Activated naive CD4-positive, alpha-beta T cell treated with anti-CD3 and anti-CD28 coated beads, Interleukin-2, amount 10 ng/mL, durations not matched to agents 7 days and 5 days (primary cell): ENCODE measurements at regions not wholly inside any gene's neighbourhood (a gene's known extent, or its start where the extent isn't known, plus 50 kb on each side); places are given as distances from the start of the nearest gene placed in this dataset.

Source experiments
- CTCF ChIA-PET: fragments of 350-600 bp; sonication (Branson Sonifier 250); formaldehyde crosslinking; loops from one replicate; lab custom pipeline; 2021; ENCODE audit warnings: antibody characterized with exemption; lab: Charles Lee
- DNase-seq: peaks from one replicate; pipeline ENCODE4 v3.0.0-alpha.2; 2020
- H3K27ac Mint-ChIP-seq: one replicate; pipeline ENCODE4 v1.8.0; 2021; ENCODE audit warnings: mild to moderate bottlenecking, moderate library complexity, mixed read lengths
- H3K27me3 Mint-ChIP-seq: one replicate; pipeline ENCODE4 v1.8.0; 2021; ENCODE audit warnings: mild to moderate bottlenecking, mixed read lengths
- H3K36me3 Mint-ChIP-seq: one replicate; pipeline ENCODE4 v1.8.0; 2021; ENCODE audit warnings: mixed read lengths
- H3K4me1 Mint-ChIP-seq: one replicate; pipeline ENCODE4 v1.8.0; 2021; ENCODE audit warnings: mixed read lengths
- H3K4me3 Mint-ChIP-seq: one replicate; pipeline ENCODE4 v1.8.0; 2021; ENCODE audit warnings: mild to moderate bottlenecking, moderate library complexity, mixed read lengths
- H3K9me3 Mint-ChIP-seq: one replicate; pipeline ENCODE4 v1.8.0; 2021; ENCODE audit warnings: mixed read lengths

DNA sequence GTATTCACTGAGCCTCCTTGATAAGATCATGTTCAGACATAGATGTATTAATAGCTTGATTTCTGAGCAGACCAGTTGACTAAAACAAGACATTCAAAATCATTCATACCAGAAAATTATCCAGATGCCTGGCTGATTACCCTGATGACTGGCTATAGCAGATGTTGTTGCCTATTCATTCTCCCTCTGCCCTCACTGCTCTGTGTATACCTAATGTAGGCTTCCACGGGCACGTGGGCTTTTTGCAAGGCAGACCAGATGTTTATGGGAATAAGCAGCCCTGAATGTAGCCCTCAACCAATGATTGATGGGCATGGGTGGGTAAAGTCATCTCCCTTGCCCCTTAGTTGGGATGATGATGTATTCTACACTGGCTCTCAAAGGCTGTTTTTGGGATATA, 289.1 kb downstream of the MBD2 start:
- Mint-ChIP-seq H3K4me1 (peaks cover 2% of the 10 kb centered on the region), H3K9me3 (no peaks in the 10 kb centered on the region), H3K36me3 (no peaks in the 10 kb centered on the region), H3K27me3 (no peaks in the 10 kb centered on the region), H3K27ac (no peak overlapping the region), H3K4me3 (no peak overlapping the region)
- DNase-seq = no peak
- CTCF ChIA-PET = no interaction called here

DNA sequence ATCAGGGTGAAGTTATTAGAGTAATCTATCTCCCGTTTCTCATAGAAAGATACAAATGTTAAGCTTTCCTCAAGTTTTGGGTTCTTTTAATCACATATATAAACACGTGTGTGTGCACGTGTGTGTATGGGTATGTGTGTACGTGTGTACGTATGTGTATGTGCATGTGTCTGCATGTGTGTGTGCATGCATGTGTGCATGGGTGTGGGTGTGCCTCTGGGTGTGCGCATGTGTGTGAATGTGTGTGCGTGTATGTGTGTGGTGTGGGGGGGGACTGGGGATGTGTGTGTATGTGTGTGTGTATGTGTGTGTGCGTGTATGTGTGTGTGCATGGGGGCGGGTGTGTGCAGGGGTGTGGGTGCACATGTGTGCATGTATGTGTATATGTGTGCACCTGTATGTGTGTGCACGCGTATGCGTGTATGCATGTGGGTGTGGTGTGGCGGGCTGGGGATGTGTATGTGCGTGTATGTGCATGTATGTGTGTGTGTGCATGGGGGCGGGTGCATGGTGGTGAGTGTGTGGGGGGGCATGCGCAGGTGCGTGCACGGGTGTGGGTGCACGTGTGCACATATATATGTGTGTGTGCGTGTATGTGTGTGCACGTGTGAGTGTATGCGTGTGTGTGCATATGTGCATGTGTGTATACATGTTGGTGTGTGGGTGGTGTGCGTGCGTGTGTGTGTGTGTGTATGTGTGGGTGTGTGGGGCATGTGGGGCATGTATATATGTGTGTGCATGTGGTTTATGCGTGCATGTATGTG, 304.0 kb downstream of the MBD2 start:
- H3K36me3 Mint-ChIP-seq = no peaks in the 10 kb centered on the region
- CTCF ChIA-PET = no interaction called here
- no peaks in the 10 kb centered on the region for H3K27me3 Mint-ChIP-seq
- no peak overlapping the region for H3K4me3 Mint-ChIP-seq
- H3K9me3 Mint-ChIP-seq = peaks cover 14% of the 10 kb centered on the region
- DNase-seq = no peak
- no peaks in the 10 kb centered on the region for H3K4me1 Mint-ChIP-seq
- H3K27ac Mint-ChIP-seq = no peak overlapping the region

DNA sequence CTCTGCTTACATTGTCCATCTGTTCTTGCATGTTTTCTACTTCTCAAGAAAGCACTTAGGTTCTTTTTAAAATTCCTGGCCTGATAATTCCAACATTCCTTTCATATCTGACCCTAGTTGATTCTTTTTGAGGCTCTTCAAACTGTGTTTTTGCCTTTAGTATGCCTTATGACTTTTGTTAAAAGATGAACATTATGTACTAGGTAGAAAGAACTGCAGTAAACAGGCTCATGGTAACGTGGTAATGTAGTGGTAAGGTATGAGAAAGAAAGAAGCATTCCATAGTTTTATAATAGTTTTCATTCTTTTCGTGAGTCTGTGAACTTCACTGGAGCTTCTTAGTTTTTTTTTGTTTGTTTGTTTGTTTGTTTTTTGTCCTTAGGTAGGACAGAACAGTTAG, 306.4 kb downstream of the MBD2 start:
- Mint-ChIP-seq H3K36me3 (no peaks in the 10 kb centered on the region), H3K27ac (no peak overlapping the region), H3K27me3 (no peaks in the 10 kb centered on the region), H3K4me1 (no peaks in the 10 kb centered on the region), H3K9me3 (peaks cover 14% of the 10 kb centered on the region), H3K4me3 (no peak overlapping the region)
- CTCF ChIA-PET = no interaction called here
- no peak for DNase-seq

DNA sequence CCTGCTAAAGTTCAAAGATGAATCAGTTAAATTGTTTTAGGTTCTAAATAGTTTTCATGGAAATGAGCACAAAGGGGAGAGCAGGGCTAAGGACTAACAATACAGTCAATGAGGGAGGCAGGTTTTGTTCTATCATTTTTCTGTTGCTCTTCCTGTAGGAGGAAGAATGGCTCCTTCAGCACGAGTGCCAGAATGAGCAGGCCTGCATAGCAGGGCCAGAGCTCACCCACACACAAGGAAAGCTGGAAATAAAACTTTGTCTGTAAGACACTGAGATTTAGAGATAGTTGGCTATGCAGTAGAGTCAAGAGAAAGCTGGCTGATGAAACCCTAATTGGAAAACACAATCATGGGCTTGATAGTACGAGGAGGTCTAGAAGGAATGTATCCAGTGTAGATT, 313.3 kb downstream of the MBD2 start:
- Mint-ChIP-seq H3K36me3 (no peaks in the 10 kb centered on the region), H3K27me3 (no peaks in the 10 kb centered on the region), H3K9me3 (no peaks in the 10 kb centered on the region), H3K27ac (no peak overlapping the region), H3K4me3 (no peak overlapping the region), H3K4me1 (no peaks in the 10 kb centered on the region)
- CTCF ChIA-PET = interaction anchor here (0.6 to 3.6 kb wide), 4 partner anchors 30 to 208 kb away, joined by 3 to 50 read pairs (median 4); no protein-coding TSS in a partner anchor
- DNase-seq = no peak

DNA sequence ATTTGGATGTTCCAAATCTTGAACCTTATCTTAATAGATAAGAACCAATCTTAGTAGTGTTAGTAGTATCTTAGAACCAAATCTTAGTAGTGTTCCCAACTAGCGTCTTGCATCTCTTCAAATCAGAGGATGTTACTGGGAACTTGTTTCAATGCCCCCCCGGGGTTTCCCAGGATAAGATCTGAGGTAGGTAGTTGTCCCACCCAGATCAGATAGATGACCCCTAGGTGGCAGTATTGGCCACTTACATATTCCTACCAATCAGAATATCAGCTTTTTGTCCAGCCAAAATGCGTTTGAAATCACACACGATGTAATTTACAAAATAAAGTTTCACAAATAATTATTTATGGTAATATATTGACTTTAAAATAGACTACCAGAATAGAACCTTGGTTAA, 314.8 kb downstream of the MBD2 start:
- Mint-ChIP-seq H3K4me1 (no peaks in the 10 kb centered on the region), H3K9me3 (no peaks in the 10 kb centered on the region), H3K27me3 (no peaks in the 10 kb centered on the region), H3K4me3 (no peak overlapping the region), H3K27ac (no peak overlapping the region), H3K36me3 (no peaks in the 10 kb centered on the region)
- DNase-seq = peak; percentile 26
- CTCF ChIA-PET = interaction anchor here (0.6 to 3.6 kb wide), 3 partner anchors 208 to 218 kb away, joined by 3 to 50 read pairs (median 3); no protein-coding TSS in a partner anchor

DNA sequence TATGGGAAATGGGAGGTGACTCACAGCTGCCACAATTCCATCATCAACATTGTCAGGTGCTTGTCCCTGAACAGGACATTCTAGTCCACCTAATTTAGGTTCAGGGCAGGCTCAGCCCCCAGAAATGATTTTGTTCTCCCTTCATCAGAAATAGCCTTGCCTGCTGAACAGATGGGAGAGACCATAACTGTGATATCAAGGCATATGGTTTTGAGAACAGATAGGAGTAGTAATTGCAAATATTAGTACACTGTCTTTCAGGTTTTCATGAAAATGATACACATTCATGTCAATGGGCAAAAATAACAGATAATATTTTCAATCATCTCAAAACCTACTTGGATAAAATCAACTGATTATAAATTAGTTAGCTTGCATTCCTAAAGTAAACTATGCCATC, 316.5 kb downstream of the MBD2 start:
- CTCF ChIA-PET = interaction anchor here (0.9 to 3.6 kb wide), 4 partner anchors 22 to 450 kb away, joined by 3 to 50 read pairs (median 4); partner anchors contain the start of genes C18orf54 and STARD6
- Mint-ChIP-seq H3K27me3 (no peaks in the 10 kb centered on the region), H3K4me3 (no peak overlapping the region)

DNA sequence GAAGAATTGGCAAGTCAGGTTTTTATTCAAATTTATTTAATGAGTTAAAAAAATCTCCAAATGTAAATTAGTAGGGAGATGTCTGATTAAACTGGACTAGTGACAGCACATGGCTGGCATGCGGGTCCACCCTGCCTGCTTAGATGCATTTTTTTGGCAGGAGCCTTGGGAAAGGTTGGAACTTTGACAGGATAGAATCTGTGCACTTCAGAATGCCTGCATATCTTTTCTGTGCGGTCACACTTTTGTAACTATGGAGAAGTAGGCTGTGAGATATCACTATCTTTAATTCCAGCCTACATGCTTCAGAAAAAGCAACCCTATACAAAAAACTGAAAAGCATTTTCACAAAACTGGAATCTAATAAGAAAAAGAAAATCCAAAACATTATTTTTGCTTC, 317.8 kb downstream of the MBD2 start:
- no peaks in the 10 kb centered on the region for H3K9me3 Mint-ChIP-seq
- no peak overlapping the region for H3K27ac Mint-ChIP-seq
- H3K4me1 Mint-ChIP-seq = no peaks in the 10 kb centered on the region
- H3K27me3 Mint-ChIP-seq = no peaks in the 10 kb centered on the region
- H3K4me3 Mint-ChIP-seq = no peak overlapping the region
- CTCF ChIA-PET = no interaction called here
- H3K36me3 Mint-ChIP-seq = no peaks in the 10 kb centered on the region
- no peak for DNase-seq

More for the DNA sequence above, 316.5 kb downstream of the MBD2 start:
- H3K36me3 Mint-ChIP-seq = no peaks in the 10 kb centered on the region
- no peak overlapping the region for H3K27ac Mint-ChIP-seq
- DNase-seq = no peak
- H3K4me1 Mint-ChIP-seq = no peaks in the 10 kb centered on the region
- no peaks in the 10 kb centered on the region for H3K9me3 Mint-ChIP-seq

DNA sequence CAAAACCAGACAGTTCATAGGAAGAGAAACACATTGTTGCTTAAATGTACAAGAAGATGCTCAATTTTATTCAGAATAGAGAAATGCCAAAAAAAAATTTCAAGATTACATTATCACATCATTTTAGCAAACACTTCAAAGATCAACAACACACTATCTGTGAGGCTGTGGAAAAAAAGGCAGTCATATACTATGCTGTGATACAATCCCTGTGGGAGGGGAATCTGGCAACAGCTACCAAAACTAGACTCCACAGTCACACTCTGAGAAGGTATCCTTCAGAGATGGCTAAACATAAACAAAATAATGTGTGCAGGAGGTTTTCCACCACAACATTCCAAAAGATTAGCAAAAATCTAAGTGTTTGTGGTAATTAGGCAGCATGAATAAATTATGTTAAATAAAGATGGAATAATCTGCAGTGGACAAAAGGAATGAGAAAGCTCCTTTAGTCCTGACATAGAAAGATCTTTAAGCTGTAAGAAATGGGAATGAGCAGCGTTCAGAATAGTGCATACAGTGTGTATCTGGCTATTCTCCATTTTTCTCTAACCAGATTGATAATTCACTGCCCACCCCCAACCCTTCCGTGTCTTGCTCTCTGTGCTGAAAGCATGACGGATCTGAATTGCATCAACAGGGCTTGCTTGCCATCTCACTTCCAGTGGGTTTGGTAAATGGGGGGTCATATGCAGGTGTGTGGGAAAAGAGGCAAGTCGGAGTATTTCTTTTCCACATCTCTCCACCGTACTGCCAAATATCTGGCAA, 329.6 kb downstream of the MBD2 start:
- Mint-ChIP-seq H3K36me3 (no peaks in the 10 kb centered on the region), H3K4me1 (no peaks in the 10 kb centered on the region), H3K9me3 (no peaks in the 10 kb centered on the region), H3K27ac (no peak overlapping the region), H3K27me3 (no peaks in the 10 kb centered on the region), H3K4me3 (no peak overlapping the region)
- DNase-seq = no peak
- CTCF ChIA-PET = no interaction called here

DNA sequence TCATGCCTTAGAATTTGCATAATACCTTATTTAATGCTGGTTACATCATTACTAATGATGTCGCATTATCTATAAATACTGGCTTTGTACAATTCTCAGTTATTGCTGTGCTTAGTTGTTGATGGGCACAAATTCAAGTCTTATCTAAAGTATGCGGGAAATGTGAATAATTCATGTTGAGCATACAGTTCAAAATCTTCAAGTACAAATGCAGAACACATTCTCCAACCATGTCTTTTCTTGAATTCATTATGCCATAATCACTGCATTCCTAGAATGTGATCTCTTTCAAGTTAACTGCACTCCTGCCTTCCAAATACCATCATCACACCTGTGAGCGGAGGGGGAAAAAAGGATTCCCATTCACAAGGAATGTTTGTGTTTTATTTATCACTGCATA, 337.0 kb downstream of the MBD2 start:
- Mint-ChIP-seq H3K27me3 (no peaks in the 10 kb centered on the region), H3K4me3 (no peak overlapping the region), H3K9me3 (no peaks in the 10 kb centered on the region), H3K4me1 (no peaks in the 10 kb centered on the region), H3K27ac (no peak overlapping the region), H3K36me3 (no peaks in the 10 kb centered on the region)
- CTCF ChIA-PET = no interaction called here
- no peak for DNase-seq

DNA sequence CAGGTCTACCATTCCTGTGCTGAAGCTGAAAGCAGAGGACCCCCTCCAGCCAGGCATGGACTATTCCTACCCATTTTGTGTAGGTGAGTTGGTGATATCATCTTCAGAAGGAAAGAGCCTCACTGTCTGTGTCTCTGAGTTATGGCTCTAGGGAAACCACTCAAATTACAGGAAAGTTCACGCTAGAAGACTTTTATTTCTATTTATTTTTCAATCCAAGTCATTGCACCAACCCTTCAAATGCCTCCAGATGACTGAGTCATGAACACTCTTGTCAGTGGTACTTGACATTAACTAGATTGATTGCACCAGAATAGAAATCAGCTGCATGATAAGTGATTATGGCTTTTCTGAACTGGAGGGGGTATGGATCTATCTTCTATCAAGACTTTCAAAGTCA, 338.4 kb downstream of the MBD2 start:
- CTCF ChIA-PET = no interaction called here
- H3K27me3 Mint-ChIP-seq = no peaks in the 10 kb centered on the region
- H3K27ac Mint-ChIP-seq = no peak overlapping the region
- H3K4me1 Mint-ChIP-seq = no peaks in the 10 kb centered on the region
- H3K4me3 Mint-ChIP-seq = no peak overlapping the region
- H3K9me3 Mint-ChIP-seq = peaks cover 1% of the 10 kb centered on the region
- H3K36me3 Mint-ChIP-seq = no peaks in the 10 kb centered on the region
- no peak for DNase-seq

DNA sequence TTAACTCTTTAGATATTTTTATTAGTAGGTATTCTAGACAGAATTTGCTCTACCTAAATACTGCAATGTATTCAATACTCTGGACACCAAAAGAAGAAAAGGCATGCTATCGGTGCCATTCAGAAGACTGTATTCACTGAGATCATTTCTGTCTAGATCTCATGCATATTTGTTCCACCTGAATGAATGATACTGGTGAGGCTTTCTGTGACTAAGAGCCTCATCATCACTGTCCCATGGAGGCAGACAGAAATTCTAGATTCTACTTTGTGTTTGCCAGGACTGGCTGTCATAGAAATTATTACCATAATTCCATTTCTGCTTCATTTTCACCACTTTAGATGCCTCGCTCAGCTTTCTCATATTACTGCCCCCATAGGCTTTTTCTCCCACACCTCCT, 340.7 kb downstream of the MBD2 start:
- no peaks in the 10 kb centered on the region for H3K27me3 Mint-ChIP-seq
- H3K36me3 Mint-ChIP-seq = no peaks in the 10 kb centered on the region
- no peaks in the 10 kb centered on the region for H3K4me1 Mint-ChIP-seq
- no peak for DNase-seq
- CTCF ChIA-PET = no interaction called here
- H3K27ac Mint-ChIP-seq = no peak overlapping the region
- peaks cover 1% of the 10 kb centered on the region for H3K9me3 Mint-ChIP-seq
- no peak overlapping the region for H3K4me3 Mint-ChIP-seq

DNA sequence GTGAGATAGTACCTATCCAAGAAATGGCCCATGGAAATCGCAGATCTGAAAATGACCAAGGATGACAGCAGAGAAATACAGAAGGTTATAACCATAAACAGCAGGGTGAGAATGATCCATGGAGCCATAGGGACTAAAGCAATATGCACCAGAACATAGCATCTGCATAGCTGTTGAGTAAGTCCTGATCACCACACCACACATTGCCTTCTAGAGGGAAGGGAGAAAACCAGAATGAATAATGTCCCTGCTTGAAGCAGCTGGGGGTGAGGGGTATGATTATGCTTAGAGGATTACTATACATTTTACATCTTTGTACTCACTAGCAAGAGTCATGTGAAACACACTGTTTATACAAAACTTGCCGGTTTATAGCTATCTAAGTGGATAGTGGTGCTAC, 350.4 kb downstream of the MBD2 start:
- H3K4me3 Mint-ChIP-seq = no peak overlapping the region
- CTCF ChIA-PET = no interaction called here

DNA sequence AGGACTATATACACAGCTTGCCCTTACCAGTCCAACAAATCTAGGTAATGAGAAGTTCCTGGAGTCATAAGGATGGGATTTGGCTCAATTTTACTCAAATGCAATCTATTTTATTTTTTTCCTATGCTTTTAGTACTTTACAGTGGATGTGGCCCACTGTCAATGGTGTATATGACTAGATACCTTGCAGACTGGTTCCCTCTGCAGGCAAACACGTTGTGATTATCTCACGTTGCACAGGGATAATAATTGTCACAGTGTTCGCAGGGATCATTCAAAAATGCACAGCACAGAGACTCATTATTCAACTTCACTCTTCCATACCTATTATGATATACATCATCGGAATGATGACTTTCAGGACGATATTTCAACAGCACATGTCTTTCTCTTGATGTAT, 359.7 kb downstream of the MBD2 start:
- H3K36me3 Mint-ChIP-seq = no peaks in the 10 kb centered on the region
- no peak overlapping the region for H3K4me3 Mint-ChIP-seq
- CTCF ChIA-PET = no interaction called here
- no peak overlapping the region for H3K27ac Mint-ChIP-seq
- no peaks in the 10 kb centered on the region for H3K27me3 Mint-ChIP-seq
- no peak for DNase-seq
- H3K9me3 Mint-ChIP-seq = no peaks in the 10 kb centered on the region
- no peaks in the 10 kb centered on the region for H3K4me1 Mint-ChIP-seq

More for the DNA sequence above, 350.4 kb downstream of the MBD2 start:
- Mint-ChIP-seq H3K4me1 (no peaks in the 10 kb centered on the region), H3K9me3 (no peaks in the 10 kb centered on the region), H3K27ac (no peak overlapping the region), H3K27me3 (no peaks in the 10 kb centered on the region), H3K36me3 (no peaks in the 10 kb centered on the region)
- DNase-seq = no peak

DNA sequence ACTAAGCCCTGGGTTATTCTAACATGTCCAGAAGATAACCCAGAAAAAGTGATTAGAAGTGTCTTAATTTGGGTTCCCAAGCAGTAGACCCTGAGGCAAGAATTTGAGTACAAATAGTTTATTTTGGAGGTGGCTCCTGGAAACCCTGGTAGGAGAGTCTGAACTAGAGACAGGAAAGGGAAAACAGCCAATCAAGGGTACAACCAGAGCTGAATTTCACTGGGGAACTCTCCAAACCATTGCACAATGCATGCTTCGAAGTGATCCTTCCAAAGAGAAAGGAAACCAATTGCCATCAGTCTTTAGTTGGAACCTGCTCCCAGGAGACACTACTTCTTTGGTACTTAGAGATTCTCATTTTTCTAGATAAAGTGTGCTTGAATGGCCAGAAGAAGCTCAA, 361.5 kb downstream of the MBD2 start:
- H3K36me3 Mint-ChIP-seq = no peaks in the 10 kb centered on the region
- no peak for DNase-seq
- no peaks in the 10 kb centered on the region for H3K27me3 Mint-ChIP-seq
- H3K27ac Mint-ChIP-seq = no peak overlapping the region
- H3K4me1 Mint-ChIP-seq = no peaks in the 10 kb centered on the region
- H3K4me3 Mint-ChIP-seq = no peak overlapping the region
- no peaks in the 10 kb centered on the region for H3K9me3 Mint-ChIP-seq
- CTCF ChIA-PET = no interaction called here

DNA sequence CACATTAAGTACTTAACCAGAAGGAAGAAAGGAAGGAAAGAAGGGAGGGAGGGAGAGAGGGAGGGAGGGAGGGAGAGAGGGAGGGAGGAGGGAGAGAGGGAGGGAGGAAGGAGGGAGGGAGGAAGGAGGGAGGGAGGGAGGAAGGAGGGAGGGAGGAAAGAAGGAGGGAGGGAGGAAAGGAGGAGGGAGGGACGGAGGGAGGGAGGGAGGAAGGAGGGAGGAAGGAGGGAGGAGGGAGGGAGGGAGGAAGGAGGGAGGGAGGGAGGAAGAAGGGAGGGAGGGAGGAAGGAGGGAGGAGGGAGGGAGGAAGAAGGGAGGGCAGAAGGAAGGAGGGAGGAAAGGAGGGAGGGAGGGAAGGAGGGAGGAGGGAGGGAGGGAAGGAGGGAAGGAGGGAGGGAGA, 363.3 kb downstream of the MBD2 start:
- CTCF ChIA-PET = no interaction called here
- no peaks in the 10 kb centered on the region for H3K4me1 Mint-ChIP-seq

More for the DNA sequence above, 363.3 kb downstream of the MBD2 start:
- no peak overlapping the region for H3K27ac Mint-ChIP-seq
- H3K9me3 Mint-ChIP-seq = peaks cover 3% of the 10 kb centered on the region
- H3K27me3 Mint-ChIP-seq = no peaks in the 10 kb centered on the region
- no peak overlapping the region for H3K4me3 Mint-ChIP-seq
- H3K36me3 Mint-ChIP-seq = no peaks in the 10 kb centered on the region
- DNase-seq = no peak
